Endothelial cell of umbilical vein (primary cell): ENCODE measurements at regions not wholly inside any gene's neighbourhood (a gene's known extent, or its start where the extent isn't known, plus 50 kb on each side); places are given as distances from the start of the nearest gene placed in this dataset.
"Not testable (repeated sequence)": the region's sequence is repeated elsewhere in the genome, so short reads cannot be mapped to it uniquely, and the experiment has no call there.

Experiments used
- BruUV-seq: library from RNA; stranded (reverse); fragments of 400-500 nt; replicated peaks from 2 replicates; lab custom pipeline; 2021; lab: Mats Ljungman, UMichigan
- CTCF ChIA-PET: fragments of 300-600, 350-600 bp; sonication (Branson Sonifier 250); formaldehyde crosslinking; loops from one replicate; lab custom pipeline; 2021; ENCODE audit warnings: antibody characterized with exemption, inconsistent platforms; lab: Charles Lee
- POLR2A ChIA-PET: fragments of 300-600, 350-600 bp; sonication (Branson Sonifier 250); formaldehyde crosslinking; loops from one replicate; lab custom pipeline; 2021; ENCODE audit warnings: antibody characterized with exemption, inconsistent platforms; lab: Charles Lee
- DNase-seq: peaks from one replicate; pipeline ENCODE4 v3.0.0-alpha.2; 2011; ENCODE audit warnings: low read depth, low spot score
- FAIRE-seq: peaks from 2 replicates; lab custom pipeline; 2011; peaks lifted over from hg19 to GRCh38; lab: Jason Lieb, UNC
- H2AFZ ChIP-seq: 2 replicates; pipeline ENCODE4 v1.6.0; 2012; ENCODE audit warnings: low read depth, low read length, control low read depth, inconsistent platforms
- H3K27ac ChIP-seq: 2 replicates; pipeline ENCODE4 v1.5.1; 2011; ENCODE audit warnings: low read depth, mild to moderate bottlenecking, control low read depth, low read length, moderate library complexity; ENCODE audit not compliant: insufficient read depth
- H3K27me3 ChIP-seq, 2 experiments: 2 replicates each; pipeline versions ENCODE4 v1.6.0 to v1.6.1; 2011; ENCODE audit warnings: low read length in 2 of 2, mixed read lengths in 1 of 2; ENCODE audit not compliant: control insufficient read depth in 2 of 2, insufficient read depth in 2 of 2
- H3K36me3 ChIP-seq, 2 experiments: 2 replicates in 1 of 2; 3 replicates in 1 of 2; pipeline ENCODE4 v1.5.1; 2011; ENCODE audit warnings: low read length in 2 of 2, mild to moderate bottlenecking in 1 of 2, moderate library complexity in 1 of 2; ENCODE audit not compliant: control insufficient read depth in 2 of 2, insufficient read depth in 2 of 2; ENCODE audit errors: extremely low read depth in 1 of 2
- H3K4me1 ChIP-seq: 3 replicates; pipeline ENCODE4 v1.5.1; 2011; ENCODE audit warnings: mild to moderate bottlenecking, low read length; ENCODE audit not compliant: control insufficient read depth, insufficient read depth; ENCODE audit errors: extremely low read depth
- H3K4me2 ChIP-seq: 2 replicates; pipeline ENCODE4 v1.6.1; 2011; ENCODE audit warnings: low read length, control low read depth, mixed read lengths; ENCODE audit not compliant: insufficient read depth
- H3K4me3 ChIP-seq, 3 experiments: fragments of 200-600 bp in 1 of 3; sonication (generic), shearing (Covaris generic) in 1 of 3; replicated peaks in 1 of 3; 2 replicates each; pipeline ENCODE4 v1.5.1; 2011 to 2016; ENCODE audit warnings: control low read depth in 3 of 3, low read length in 3 of 3, mild to moderate bottlenecking in 2 of 3, inconsistent platforms in 1 of 3, low read depth in 1 of 3, moderate library complexity in 1 of 3; ENCODE audit not compliant: insufficient read depth in 1 of 3
- H3K79me2 ChIP-seq: 2 replicates; pipeline ENCODE4 v1.6.0; 2012; ENCODE audit warnings: low read length, inconsistent platforms; ENCODE audit not compliant: control insufficient read depth, insufficient read depth
- H3K9ac ChIP-seq: replicated peaks from 2 replicates; pipeline ENCODE3; 2011; ENCODE audit warnings: low read length, control low read depth; ENCODE audit not compliant: insufficient read depth; ENCODE audit errors: extremely low read depth
- H3K9me1 ChIP-seq: replicated peaks from 3 replicates; pipeline ENCODE4 v1.6.0; 2011; ENCODE audit warnings: mild to moderate bottlenecking, low read length; ENCODE audit not compliant: control insufficient read depth, insufficient read depth; ENCODE audit errors: extremely low read depth
- H3K9me3 ChIP-seq: replicated peaks from 2 replicates; pipeline ENCODE4 v1.5.1; 2012; ENCODE audit warnings: low read length, inconsistent platforms; ENCODE audit not compliant: control insufficient read depth, insufficient read depth
- H4K20me1 ChIP-seq: replicated peaks from 2 replicates; pipeline ENCODE3; 2011; ENCODE audit warnings: mild to moderate bottlenecking, low read length; ENCODE audit not compliant: control insufficient read depth, insufficient read depth; ENCODE audit errors: extremely low read depth
- CTCF ChIP-seq, 2 donors: IDR thresholded peaks; 1 replicate in 1 of 2; 2 replicates in 1 of 2; pipeline ENCODE4 v1.5.1; 2011; ENCODE audit warnings: low read length in 2 of 2, mild to moderate bottlenecking in 2 of 2, moderate library complexity in 2 of 2, control low read depth in 1 of 2, inconsistent platforms in 1 of 2, low read depth in 1 of 2; ENCODE audit not compliant: insufficient read depth in 1 of 2; ENCODE audit errors: extremely low read depth in 1 of 2
- MYC ChIP-seq: IDR thresholded peaks from one replicate; pipeline ENCODE4 v1.6.1; 2011; ENCODE audit warnings: mild to moderate bottlenecking, low read depth, low read length
- POLR2AphosphoS5 ChIP-seq: IDR thresholded peaks from 2 replicates; pipeline ENCODE4 v1.6.1; 2012; ENCODE audit warnings: low read depth, mild to moderate bottlenecking, control low read depth, low read length, moderate library complexity; ENCODE audit not compliant: insufficient read depth
- dilution Hi-C: fragments of 300-500 bp; cut with MboI; formaldehyde crosslinking; loops from one replicate; pipeline ENCODE4 v1.15.0; 2019; ENCODE audit warnings: low sequenced_read_pairs; ENCODE audit not compliant: extremely low pct_ligation_motif_present
- intact Hi-C: fragments of 100-400 bp; cut with micrococcal nuclease; formaldehyde crosslinking; loops from one replicate; pipeline ENCODE4 v1.10.0; 2022

- TF ChIP-seq CTCF (IDR thresholded peaks at IDR 0.05; ENCODE audit: extremely low read depth in 1 of 2, insufficient read depth in 1 of 2, low read depth in 1 of 2, low read length in 2 of 2) (no peak), MYC (no peak), POLR2AphosphoS5 (no peak)
- BruUV-seq, result no TSS peak
Measured at GRCh38 chr3:80331494-80332170, 563.8 kb upstream of the ROBO1 start.

GRCh38 chr3:80314541-80314940 lies 546.7 kb upstream of the ROBO1 start:
- H3K9me1 ChIP-seq, H2AFZ ChIP-seq, FAIRE-seq, H3K27ac ChIP-seq, H3K4me3 ChIP-seq, DNase-seq, POLR2A ChIA-PET, H3K4me2 ChIP-seq, H4K20me1 ChIP-seq, dilution Hi-C loops, H3K9me3 ChIP-seq, intact Hi-C loops, H3K79me2 ChIP-seq, BruUV-seq, H3K36me3 ChIP-seq, H3K4me1 ChIP-seq, H3K9ac ChIP-seq, H3K27me3 ChIP-seq: not testable (repeated sequence)
- CTCF ChIA-PET, result interaction anchor here (1.2 to 1.8 kb wide), 2 partner anchors 9 to 10 kb away, joined by 3 read pairs; no protein-coding TSS in a partner anchor

More at GRCh38 chr3:80331494-80332170, 563.8 kb upstream of the ROBO1 start:
- Histone ChIP-seq H3K27ac (no peak overlapping the region), H3K4me3 (no peak overlapping the region), H3K27me3 (no peaks in the 10 kb centered on the region), H2AFZ (no peak overlapping the region), H3K36me3 (no peaks in the 10 kb centered on the region), H3K4me2 (no peak overlapping the region), H3K79me2 (no peaks in the 10 kb centered on the region), H3K4me1 (no peaks in the 10 kb centered on the region), H3K9me1 (no peaks in the 10 kb centered on the region), H4K20me1 (no peaks in the 10 kb centered on the region), H3K9me3 (no peaks in the 10 kb centered on the region), H3K9ac (no peak overlapping the region)
- FAIRE-seq (no peak), DNase-seq (no peak)
- intact Hi-C loops (no loop called here), dilution Hi-C loops (no loop called here)
- ChIA-PET POLR2A (no interaction called here), CTCF (no interaction called here)
